22Rv1 (cell line): ENCODE measurements at regions not wholly inside any gene's neighbourhood (a gene's known extent, or its start where the extent isn't known, plus 50 kb on each side); places are given as distances from the start of the nearest gene placed in this dataset.

Experiments
- CTCF ChIP-seq: fragments of 450-650 bp; IDR thresholded peaks from 2 replicates; pipeline ENCODE4 v1.5.1; 2017; ENCODE audit warnings: mild to moderate bottlenecking
- ZFX ChIP-seq: fragments of 450-650 bp; IDR thresholded peaks from 2 replicates; pipeline ENCODE4 v1.6.1; 2017; ENCODE audit warnings: antibody characterized with exemption, borderline replicate concordance

- TF ChIP-seq CTCF: no peak
- no peak for TF ChIP-seq ZFX
These were observed 133.6 kb upstream of the JCAD start for GRCh38 chr10:30192846-30193608.
